Vagina (tissue), 2 donors: ENCODE measurements at regions not wholly inside any gene's neighbourhood (a gene's known extent, or its start where the extent isn't known, plus 50 kb on each side); places are given as distances from the start of the nearest gene placed in this dataset.

ENCODE experiments used
- DNase-seq, 2 donors: peaks; one replicate each; pipeline ENCODE4 v3.0.0-alpha.2; 2017; ENCODE audit errors: extremely low spot score in 2 of 2
- H3K27ac ChIP-seq: fragments of 200-600 bp; sonication (generic); one replicate; pipeline ENCODE4 v1.5.1; 2019
- H3K27me3 ChIP-seq: fragments of 200-600 bp; sonication (generic); one replicate; pipeline ENCODE4 v1.5.1; 2019
- H3K36me3 ChIP-seq, 2 donors: fragments of 200-600 bp; sonication (generic); one replicate each; pipeline ENCODE4 v1.5.1; 2017 to 2019
- H3K4me1 ChIP-seq: fragments of 200-600 bp; sonication (generic); one replicate; pipeline ENCODE4 v1.5.1; 2019
- H3K4me3 ChIP-seq, 2 donors: fragments of 200-600 bp; sonication (generic); 1 replicate in 1 of 2; 2 replicates in 1 of 2; pipeline ENCODE4 v1.5.1; 2016 to 2019
- H3K9me3 ChIP-seq: fragments of 200-600 bp; sonication (generic); one replicate; pipeline ENCODE4 v1.5.1; 2019
- CTCF ChIP-seq, 3 experiments: fragments of 450-650 bp in 2 of 3; fragments of 200-600 bp in 1 of 3; sonication (generic) in 1 of 3; IDR thresholded peaks; one replicate each; pipeline ENCODE4 v1.5.1; 2017 to 2019; ENCODE audit warnings: antibody characterized with exemption in 3 of 3, mild to moderate bottlenecking in 2 of 3, moderate library complexity in 2 of 3
- POLR2A ChIP-seq, 2 donors: fragments of 450-650 bp; IDR thresholded peaks; one replicate each; pipeline ENCODE4 v1.6.1; 2017; ENCODE audit warnings: antibody characterized with exemption in 2 of 2, mild to moderate bottlenecking in 2 of 2, moderate library complexity in 2 of 2
- POLR2AphosphoS5 ChIP-seq, 2 donors: sonication (generic); formaldehyde crosslinking; IDR thresholded peaks; one replicate each; pipeline ENCODE4 v1.9.0; 2017; ENCODE audit warnings: antibody characterized with exemption in 2 of 2, mild to moderate bottlenecking in 2 of 2, low read depth in 1 of 2; ENCODE audit not compliant: insufficient read depth in 1 of 2
- intact Hi-C: fragments of 100-400 bp; cut with DNase I; formaldehyde crosslinking; loops from one replicate; pipeline ENCODE4 v1.15.1; 2023

- H3K4me3 ChIP-seq: no peak overlapping the region
- no peak for TF ChIP-seq POLR2A (IDR thresholded peaks at IDR 0.05)
- TF ChIP-seq POLR2AphosphoS5 (IDR thresholded peaks at IDR 0.05; ENCODE audit: insufficient read depth in 1 of 2, low read depth in 1 of 2): no peak
- TF ChIP-seq CTCF (IDR thresholded peaks at IDR 0.05): no peak
- no peaks in the 10 kb centered on the region for H3K9me3 ChIP-seq
- intact Hi-C loops: no loop called here
- DNase-seq: no peak
- H3K27ac ChIP-seq: no peak overlapping the region
- no peaks in the 10 kb centered on the region for H3K4me1 ChIP-seq
- H3K27me3 ChIP-seq: no peaks in the 10 kb centered on the region
- H3K36me3 ChIP-seq: no peaks in the 10 kb centered on the region
Observed at GRCh38 chr3:159127021-159127392, 325.2 kb downstream of the MFSD1 start.

- no peak for DNase-seq
- no peaks in the 10 kb centered on the region for H3K36me3 ChIP-seq
- no peaks in the 10 kb centered on the region for H3K27me3 ChIP-seq
- TF ChIP-seq CTCF (IDR thresholded peaks at IDR 0.05) (no peak), POLR2AphosphoS5 (IDR thresholded peaks at IDR 0.05; ENCODE audit: insufficient read depth in 1 of 2, low read depth in 1 of 2) (no peak), POLR2A (IDR thresholded peaks at IDR 0.05) (no peak)
- H3K4me3 ChIP-seq: no peak overlapping the region
- no peaks in the 10 kb centered on the region for H3K9me3 ChIP-seq
- no peaks in the 10 kb centered on the region for H3K4me1 ChIP-seq
- intact Hi-C loops: no loop called here
- no peak overlapping the region for H3K27ac ChIP-seq
Observed at GRCh38 chr3:159128628-159129027, 326.8 kb downstream of the MFSD1 start.

GRCh38 chr3:159130108-159130507 lies 328.3 kb downstream of the MFSD1 start:
- no peaks in the 10 kb centered on the region for H3K4me1 ChIP-seq
- H3K27ac ChIP-seq: no peak overlapping the region
- H3K27me3 ChIP-seq: no peaks in the 10 kb centered on the region
- TF ChIP-seq POLR2AphosphoS5 (IDR thresholded peaks at IDR 0.05; ENCODE audit: insufficient read depth in 1 of 2, low read depth in 1 of 2) (no peak), POLR2A (IDR thresholded peaks at IDR 0.05) (no peak), CTCF (IDR thresholded peaks at IDR 0.05) (no peak)
- H3K9me3 ChIP-seq: no peaks in the 10 kb centered on the region
- no peaks in the 10 kb centered on the region for H3K36me3 ChIP-seq
- DNase-seq: no peak
- H3K4me3 ChIP-seq: no peak overlapping the region
- intact Hi-C loops: no loop called here

- Histone ChIP-seq H3K4me1 (no peaks in the 10 kb centered on the region), H3K9me3 (no peaks in the 10 kb centered on the region), H3K36me3 (no peaks in the 10 kb centered on the region), H3K27me3 (no peaks in the 10 kb centered on the region), H3K4me3 (no peak overlapping the region), H3K27ac (no peak overlapping the region)
- no peak for DNase-seq
- intact Hi-C loops: no loop called here
- TF ChIP-seq CTCF (IDR thresholded peaks at IDR 0.05) (no peak), POLR2AphosphoS5 (IDR thresholded peaks at IDR 0.05; ENCODE audit: insufficient read depth in 1 of 2, low read depth in 1 of 2) (no peak), POLR2A (IDR thresholded peaks at IDR 0.05) (no peak)
Observed at GRCh38 chr3:159131376-159131775, 329.5 kb downstream of the MFSD1 start.

- H3K9me3 ChIP-seq: no peaks in the 10 kb centered on the region
- no peaks in the 10 kb centered on the region for H3K36me3 ChIP-seq
- intact Hi-C loops: no loop called here
- H3K27me3 ChIP-seq: no peaks in the 10 kb centered on the region
- no peaks in the 10 kb centered on the region for H3K4me1 ChIP-seq
- H3K4me3 ChIP-seq: no peak overlapping the region
- H3K27ac ChIP-seq: no peak overlapping the region
- no peak for TF ChIP-seq POLR2AphosphoS5 (IDR thresholded peaks at IDR 0.05; ENCODE audit: insufficient read depth in 1 of 2, low read depth in 1 of 2)
- TF ChIP-seq CTCF (IDR thresholded peaks at IDR 0.05): no peak
- TF ChIP-seq POLR2A (IDR thresholded peaks at IDR 0.05): no peak
- no peak for DNase-seq
Observed at GRCh38 chr3:159137949-159138348, 336.1 kb downstream of the MFSD1 start.
